SIG-M5 treated with dmso at 0.1 percent for 504 hours (cell line): ENCODE measurements at regions not wholly inside any gene's neighbourhood (a gene's known extent, or its start where the extent isn't known, plus 50 kb on each side); places are given as distances from the start of the nearest gene placed in this dataset.
"Not testable (repeated sequence)": the region's sequence is repeated elsewhere in the genome, so short reads cannot be mapped to it uniquely, and the experiment has no call there.

Source experiments
- DNase-seq: peaks from one replicate; lab custom pipeline; 2025; ENCODE audit not compliant: unreplicated experiment; lab: John Stamatoyannopoulos, UW

DNA sequence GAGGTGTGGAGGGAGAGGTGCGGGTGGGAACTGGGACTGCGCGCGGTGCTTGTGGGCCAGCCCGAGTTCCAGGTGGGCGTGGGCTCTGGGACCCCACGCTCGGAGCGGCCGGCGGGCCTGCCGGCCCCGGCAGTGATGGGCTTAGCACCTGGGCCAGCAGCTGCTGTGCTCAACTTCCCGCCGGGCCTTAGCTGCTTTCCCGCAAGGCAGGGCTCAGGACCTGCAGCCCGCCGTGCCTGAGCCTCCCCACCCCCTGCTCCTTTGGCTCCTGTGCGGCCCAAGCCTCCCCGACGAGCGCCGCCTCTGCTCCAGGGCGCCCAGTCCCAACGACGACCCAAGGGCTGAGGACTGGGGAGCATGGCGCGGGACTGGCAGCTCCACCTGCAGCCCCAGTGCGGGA lies 232.7 kb downstream of the FGFR2 start:
- DNase-seq = no peak

DNA sequence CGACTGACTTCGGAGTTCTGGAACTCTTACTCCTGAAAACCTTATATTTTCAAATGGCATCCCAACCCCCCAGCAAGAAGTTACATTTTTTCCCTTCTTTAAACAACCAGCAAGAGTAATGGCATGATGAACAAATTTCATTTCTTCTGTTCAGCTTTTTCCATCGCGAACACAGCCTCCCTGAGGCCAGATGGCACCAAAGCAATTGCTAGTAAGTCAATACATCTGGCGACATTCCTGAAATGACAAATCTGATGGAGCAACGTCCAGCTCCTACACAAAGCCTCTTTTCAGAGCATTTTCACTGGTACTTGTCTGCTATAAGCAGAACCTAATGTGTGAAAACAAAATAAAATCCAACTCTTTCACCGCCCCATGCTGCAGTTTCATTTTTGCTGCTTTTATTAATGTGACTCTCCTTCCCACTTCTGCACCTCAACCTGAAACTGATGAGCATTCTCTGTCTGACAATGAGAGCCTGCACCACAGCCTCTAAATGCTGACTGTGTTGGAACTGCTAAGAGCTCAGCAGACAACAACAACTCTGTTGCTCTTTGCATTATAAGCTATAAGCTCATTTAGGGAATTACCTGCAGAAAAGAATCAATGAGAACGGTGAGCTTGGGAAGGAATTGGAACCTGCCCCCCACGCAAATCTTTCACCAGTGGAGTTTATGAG lies 229.8 kb downstream of the FGFR2 start:
- no peak for DNase-seq

DNA sequence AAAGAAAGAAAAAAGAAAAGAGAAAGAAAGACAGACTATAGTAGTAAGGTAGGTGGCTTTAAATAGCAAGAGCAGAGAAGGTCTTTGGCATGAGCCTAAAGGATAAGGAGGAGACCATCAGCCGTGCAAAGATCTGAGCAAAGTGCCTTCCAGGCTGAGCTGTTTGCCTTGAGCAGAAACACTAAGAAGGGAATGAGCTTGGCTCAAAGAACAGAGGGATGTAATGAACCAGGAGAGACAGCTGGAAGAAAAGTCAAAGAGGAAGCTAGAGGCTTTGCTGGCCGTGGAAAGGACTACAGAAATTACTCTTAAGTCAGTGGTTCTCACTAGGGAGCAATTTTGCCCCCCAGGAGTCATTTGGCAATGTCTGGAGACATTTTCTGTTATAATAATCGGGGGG lies 228.6 kb downstream of the FGFR2 start:
- DNase-seq = no peak

DNA sequence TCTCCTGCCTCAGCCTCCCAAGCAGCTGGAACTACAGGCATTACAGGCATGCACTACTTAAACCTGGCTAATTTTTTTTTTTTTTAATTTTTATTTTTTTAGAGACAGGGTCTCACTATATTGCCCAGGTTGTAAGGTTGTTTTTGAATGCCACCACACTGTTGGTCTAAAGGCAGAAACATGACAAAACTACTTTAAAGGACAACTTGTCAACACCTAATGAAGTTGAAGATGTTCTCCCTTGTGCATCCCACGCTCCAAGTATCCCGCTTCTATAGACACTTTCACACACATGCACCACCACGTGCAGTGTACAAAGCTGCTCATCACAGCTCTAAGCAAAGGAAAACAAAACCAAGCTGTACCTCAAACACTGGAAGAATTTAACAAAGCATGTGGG lies 226.4 kb downstream of the FGFR2 start:
- no peak for DNase-seq

DNA sequence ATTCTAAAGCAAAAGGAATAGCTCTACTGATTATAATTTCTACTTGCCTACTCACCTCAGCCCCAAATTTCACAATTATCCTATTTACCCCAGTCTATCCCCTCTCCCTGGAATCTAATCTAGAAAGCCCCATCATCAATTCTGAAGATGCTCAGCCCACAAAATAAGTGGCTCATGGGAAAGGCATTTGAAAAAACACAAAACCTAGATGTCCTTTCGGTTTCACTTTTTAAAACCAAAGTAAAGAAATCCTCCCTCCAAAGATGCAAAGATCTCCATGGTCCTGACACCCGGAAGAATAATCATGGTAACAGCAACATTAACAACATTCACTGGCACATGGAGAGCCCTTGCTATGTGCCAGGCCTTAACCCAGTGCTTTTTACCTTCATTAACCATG lies 224.8 kb downstream of the FGFR2 start:
- no peak for DNase-seq

DNA sequence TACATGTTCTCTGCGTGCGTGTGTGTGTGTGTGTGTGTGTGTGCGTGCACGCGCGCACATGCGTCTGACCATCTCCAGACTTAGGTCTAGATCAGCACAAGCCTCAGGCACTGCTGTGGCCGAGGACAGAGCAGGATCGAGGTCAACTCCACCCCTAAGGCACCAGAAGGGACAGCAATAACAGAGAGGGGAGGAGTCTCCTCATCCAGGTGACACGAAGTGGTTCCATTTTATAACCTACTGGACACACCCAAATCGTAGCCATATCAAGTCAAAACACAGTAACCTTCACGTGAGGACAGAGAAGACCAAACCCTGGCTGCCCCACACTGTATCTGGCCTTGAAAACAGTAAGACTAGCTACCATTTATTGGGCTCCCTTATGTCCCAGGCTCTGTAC lies 224.1 kb downstream of the FGFR2 start:
- DNase-seq = no peak

DNA sequence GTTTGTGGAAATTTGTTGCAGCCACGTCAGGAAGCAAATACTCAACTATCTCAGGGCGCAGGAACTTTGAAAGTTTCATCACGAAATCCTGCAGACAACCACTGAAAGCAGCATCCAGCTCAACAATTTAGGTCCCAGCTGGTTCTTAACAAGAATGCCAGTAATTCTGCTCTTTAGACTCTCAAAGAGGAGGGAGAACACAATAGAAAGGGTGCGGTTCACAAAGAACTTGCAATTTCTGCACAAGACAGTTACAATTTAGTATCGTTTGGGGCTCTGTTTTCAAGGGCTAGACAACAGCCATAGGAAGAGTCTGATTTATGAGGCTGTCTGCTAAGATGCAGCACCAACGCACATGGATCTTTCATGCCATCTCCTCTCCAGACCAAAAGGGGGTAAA lies 223.1 kb downstream of the FGFR2 start:
- no peak for DNase-seq

DNA sequence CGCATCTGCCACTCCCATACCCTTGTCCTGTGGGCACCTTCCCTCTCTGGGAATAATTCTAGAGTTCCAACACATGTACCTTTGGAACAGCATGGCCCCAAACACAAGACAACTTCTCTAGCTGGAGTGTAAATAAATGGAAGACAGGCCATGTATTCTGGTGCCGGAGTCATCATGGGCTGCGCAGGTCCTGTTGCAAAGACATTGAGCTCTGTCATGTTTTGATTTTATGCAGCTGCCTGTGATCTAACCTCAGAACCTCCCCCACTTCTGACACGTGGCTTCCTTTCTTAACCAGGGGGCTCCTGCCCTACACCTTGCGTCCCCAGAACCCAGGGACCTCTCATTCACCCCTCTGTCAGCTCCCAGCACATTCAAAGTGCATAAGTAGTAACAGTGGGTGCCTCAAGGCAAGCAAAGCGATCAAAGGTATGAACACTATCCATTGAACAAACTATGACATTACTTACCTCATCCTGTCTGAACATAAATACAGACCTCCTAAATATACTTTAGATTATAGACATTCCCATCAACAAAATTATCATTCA lies 219.9 kb downstream of the FGFR2 start:
- DNase-seq = no peak

DNA sequence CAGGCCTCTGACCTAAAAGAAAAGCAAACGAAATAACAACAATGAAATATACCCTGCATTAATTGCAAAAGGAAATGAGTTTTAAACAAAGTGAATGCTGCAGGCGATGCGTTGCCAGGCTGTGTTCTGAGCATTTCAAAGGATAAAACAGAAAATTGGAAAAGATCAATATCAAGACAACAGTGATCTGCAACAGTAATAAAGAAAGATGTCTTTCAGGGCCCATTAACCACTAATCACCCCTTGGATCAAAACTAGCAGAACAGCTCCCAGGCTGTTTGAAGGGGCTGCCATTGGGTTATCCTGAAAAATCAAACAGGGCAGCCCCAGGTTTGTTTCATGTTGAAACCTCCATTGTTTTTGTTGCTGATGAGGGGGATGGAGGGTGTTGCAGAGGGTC lies 219.2 kb downstream of the FGFR2 start:
- DNase-seq = no peak

DNA sequence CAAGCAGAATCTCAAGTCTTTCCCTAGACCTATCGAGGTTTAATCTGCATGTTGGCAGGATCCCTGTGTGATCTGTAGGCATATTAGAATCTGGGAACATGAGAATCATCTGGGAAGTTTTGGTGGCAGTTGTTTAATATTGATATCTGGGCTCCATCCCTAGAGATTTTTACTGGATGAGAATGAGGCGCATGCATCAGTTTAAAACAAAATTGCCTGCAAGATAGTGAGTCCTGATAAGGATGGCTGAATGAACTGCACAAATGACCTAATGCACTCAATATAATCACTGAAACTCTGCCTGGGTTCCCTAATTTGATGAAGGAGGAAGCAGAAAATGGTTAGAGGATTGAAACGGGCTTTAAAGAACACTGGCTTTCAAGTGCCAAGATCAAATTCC lies 218.0 kb downstream of the FGFR2 start:
- no peak for DNase-seq

DNA sequence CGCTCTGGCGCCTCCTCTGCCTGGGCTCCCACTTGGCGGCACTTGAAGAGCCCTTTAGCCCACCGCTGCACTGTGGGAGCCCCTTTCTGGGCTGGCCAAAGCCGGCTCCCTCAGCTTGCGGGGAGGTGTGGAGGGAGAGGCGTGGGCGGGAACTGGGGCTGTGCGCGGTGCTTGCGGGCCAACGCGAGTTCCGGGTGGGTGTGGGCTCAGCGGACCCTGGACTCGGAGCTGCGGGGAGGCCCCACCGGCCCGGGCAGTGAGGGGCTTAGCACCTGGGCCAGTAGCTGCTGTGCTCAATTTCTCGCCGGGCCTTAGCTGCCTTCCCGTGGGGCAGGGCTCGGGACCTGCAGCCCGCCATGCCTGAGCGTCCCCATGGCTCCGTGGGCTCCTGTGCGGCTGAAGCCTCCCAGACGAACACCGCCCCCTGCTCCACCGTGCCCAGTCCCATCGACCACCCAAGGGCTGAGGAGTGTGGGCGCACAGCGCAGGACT lies 216.2 kb downstream of the FGFR2 start:
- DNase-seq = not testable (repeated sequence)

DNA sequence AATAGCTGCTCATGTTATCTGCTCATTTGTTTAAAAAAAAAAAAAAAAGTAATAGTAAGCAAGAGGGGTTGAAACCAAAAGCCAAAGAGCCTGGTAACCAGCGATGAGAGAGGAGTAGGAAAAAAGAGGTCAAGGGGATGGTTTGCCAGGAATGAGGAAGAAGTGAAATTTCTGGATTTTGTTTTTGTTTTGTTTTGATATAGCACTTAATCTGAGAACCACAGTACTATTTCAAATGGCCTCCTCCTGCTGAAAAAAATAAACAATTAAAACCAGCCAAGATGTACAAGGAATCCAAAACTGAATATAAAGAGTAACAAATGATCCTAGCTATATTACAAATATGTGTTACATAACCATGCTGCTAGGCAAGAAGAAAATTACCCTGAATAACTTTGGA lies 213.1 kb downstream of the FGFR2 start:
- no peak for DNase-seq

DNA sequence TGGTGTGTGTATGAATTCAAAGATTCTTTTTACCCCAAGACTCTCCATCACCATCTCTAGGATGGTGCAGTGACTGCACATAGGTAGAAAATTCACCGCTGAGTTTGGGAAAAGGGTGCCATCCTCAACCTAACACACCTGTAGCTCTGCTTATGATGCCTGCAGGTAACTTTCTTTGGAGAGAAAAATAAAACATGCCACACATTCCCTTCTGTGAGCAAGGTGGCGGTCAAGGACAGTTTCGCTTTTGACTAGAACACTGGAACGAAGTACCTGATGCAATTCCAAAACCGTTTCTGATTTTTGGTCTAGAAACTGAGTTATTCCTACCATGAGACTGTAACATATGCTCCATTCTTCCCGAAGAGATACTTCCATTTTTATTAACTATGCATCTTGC lies 205.6 kb downstream of the FGFR2 start:
- DNase-seq = no peak

DNA sequence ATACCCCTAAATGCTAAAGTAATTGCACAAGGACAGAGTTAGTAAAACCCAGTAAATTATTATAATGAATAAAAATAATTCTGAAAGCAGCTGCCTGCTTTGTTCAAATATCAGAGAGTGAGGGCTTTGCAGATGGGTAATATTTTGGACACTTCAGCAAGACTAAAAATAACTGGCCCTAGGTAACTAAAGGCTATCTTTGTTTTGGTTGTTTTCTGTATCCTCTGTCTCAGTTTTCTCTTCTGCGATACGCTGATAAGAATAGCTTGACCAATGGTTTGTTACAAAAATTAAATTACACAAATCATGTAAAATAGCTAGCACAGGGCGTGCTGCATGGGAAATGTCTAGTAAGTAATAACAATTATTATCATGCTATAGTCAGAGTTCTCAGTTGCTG lies 204.7 kb downstream of the FGFR2 start:
- no peak for DNase-seq

DNA sequence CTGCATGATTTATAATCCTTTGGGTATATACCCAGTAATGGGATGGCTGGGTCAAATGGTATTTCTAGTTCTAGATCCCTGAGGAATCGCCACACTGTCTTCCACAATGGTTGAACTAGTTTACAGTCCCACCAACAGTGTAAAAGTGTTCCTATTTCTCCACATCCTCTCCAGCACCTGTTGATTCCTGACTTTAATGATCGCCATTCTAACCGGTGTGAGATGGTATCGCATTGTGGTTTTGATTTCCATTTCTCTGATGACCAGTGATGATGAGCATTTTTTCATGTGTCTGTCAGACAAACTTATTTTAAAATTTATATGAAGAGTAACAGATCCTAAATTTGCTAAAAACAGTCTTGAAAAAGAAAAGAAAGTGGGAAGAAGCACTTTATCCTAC lies 197.7 kb downstream of the FGFR2 start:
- not testable (repeated sequence) for DNase-seq

DNA sequence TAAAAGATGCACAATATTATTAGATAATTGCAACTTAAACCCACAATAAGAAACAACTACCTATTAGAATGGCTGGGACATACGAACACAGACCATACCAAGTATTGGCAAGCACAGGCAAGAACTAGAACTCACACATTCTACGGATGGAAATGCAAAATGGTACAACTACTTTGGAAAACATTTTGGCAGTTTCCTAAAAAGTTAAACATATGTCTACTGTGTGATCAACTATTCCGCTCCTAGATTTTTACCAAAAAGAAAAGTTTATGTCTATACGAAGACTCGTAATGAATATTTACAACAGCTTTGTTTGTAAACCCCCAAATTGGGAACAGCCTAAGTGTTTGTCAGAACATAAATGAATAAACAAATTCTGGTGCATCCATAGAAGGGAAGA lies 194.7 kb downstream of the FGFR2 start:
- DNase-seq = no peak

DNA sequence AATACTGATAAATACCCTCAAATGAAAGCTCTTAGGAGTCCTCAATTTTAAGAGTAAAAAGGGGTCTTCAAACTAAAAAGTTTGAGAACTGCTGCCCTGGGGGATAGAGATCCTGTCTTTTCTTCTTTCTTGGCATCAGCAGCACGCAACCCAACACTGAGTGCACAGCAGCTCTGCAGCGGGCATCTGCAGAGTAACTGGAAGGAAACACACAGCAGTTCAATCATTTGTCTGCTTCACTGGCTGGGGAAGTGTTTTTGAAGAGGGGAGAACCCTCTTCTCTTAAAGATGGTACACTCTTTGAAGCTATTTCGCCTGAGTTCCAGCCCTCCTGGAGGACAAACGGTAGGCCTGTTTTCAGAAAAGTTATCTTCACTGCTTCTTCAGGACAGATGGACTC lies 193.6 kb downstream of the FGFR2 start:
- no peak for DNase-seq

DNA sequence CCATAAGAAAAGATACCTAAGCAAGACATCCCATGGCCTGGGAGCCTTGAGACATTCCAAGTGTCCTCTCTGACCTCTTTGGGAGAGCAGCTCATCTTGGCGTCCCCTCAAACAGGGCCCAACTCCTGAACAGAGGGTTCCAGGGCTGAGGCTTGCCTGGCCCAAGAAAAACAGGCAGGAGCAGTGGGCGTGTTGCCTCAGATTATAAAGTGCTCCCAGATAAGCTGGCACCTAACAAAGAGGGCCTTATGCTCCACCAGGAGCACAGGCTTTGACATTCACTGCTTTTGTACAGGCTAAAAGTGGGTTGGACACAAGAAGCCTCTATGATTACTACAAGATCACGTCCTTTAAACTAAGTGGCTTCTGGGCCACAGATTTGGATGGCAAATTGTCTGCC lies 193.1 kb downstream of the FGFR2 start:
- DNase-seq = no peak

DNA sequence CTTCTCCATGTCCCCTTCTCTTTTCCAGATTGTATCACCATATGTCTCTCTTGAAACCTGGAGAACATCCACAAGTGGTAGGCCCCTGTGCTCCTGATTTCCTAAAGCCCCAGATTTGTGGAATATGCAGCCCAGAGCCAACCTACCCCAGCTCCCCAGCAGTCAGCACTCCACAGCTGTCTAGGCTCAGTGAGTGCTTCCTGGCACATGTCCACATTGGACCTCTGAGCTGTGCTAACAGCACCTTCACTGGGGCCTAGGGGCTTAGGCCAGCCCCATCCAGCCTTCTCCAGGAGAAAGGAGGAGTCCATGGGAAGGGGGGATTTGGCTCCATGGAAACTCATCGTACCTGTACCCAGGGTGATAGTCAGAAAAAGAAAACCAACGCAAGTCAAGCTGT lies 192.7 kb downstream of the FGFR2 start:
- no peak for DNase-seq

DNA sequence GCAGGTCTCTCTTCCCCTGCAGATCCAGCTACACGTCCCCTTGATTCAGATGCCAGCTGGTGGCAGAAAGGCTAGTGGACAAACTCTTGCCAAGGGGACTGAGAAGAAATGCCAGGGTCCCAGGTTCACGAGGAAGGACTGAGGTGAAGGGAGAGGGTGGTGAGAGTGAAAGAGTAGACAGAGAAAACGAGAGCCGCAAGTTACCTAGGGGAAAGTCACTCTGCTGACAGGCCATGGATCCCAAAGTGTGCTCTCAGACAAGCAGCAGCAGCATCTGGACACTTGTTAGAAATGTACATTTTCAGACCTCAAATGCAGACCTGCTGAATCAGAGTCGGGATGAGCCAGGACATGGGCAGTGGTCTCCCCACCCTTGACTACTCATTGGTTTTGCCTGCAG lies 192.3 kb downstream of the FGFR2 start:
- DNase-seq = no peak

DNA sequence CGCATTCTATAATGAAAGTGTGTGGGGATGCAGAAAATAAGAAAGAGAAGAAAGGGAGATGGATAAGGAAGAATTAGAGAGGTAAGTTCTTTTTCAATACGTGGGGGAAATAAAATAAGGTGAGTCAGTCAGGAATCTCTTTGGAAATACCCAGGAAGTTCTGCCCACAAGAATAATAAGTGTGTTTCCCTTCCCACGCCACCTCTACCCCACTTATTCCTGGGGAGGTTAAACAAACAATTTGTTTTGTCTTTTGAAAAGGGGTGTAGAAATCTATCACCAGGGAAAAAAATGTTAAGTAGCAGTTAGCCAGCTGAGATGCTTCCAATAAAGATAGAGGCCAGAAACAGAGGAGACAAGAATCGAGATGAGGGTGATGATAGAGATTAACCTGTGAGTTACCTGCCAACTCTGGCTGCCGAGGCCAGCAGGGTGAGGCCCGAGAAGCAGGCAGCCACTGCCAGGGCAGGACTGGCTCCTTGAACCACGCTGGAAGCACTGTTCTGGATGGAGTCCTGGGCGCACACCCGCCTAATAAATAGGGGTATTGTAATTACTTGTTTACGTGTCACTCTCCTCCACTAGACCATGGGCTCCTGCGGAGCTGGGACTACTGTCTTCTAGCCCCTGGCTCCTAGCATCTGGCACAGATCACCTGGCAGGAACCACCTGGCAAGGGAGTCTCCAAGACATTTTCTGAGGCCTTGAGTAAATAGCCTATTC lies 191.3 kb downstream of the FGFR2 start:
- no peak for DNase-seq

DNA sequence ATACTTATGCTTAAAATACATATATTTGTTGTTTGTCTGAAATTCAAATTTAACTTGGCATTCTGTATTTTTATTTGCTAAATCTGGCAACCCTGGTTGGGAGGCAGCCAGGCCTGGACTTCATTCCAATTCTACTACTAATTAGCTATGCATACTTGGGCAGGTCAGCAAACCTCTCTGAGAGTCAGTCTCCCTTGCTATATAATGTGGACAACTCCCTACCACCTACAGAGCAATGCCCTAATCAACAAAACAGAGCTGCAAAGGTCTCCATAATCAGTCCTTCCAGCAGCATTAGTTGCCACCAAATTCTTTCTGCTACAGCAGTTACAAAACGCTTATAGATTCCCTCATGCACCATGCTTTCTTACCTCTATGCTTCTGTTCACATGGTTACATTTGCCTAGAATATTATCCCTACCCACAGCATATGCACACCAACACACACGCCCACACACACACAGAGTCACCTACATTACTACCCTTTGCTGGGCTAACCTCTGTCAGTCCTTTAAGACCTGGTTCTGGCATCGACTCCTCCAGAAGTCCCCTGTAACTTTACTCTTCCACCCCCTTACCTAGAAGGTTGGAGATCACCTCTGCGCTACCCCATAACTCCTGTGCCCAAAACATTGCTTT lies 188.7 kb downstream of the FGFR2 start:
- DNase-seq = no peak
